Keratinocyte (primary cell): ENCODE measurements at regions not wholly inside any gene's neighbourhood (a gene's known extent, or its start where the extent isn't known, plus 50 kb on each side); places are given as distances from the start of the nearest gene placed in this dataset.

Source experiments
- CTCF ChIP-seq, 3 experiments: IDR thresholded peaks in 1 of 3; conservative IDR thresholded peaks in 1 of 3; optimal IDR thresholded peaks in 1 of 3; 2 replicates in 2 of 3; 3 replicates in 1 of 3; pipeline versions ENCODE3 to v1.5.1; 2011; ENCODE audit warnings: low read length in 3 of 3, mild to moderate bottlenecking in 3 of 3, moderate library complexity in 2 of 3, control low read depth in 1 of 3, inconsistent platforms in 1 of 3; ENCODE audit not compliant: insufficient read depth in 2 of 3; ENCODE audit errors: extremely low read depth in 1 of 3
- EZH2 ChIP-seq: IDR thresholded peaks from one replicate; pipeline ENCODE4 v1.6.1; 2012; ENCODE audit warnings: inconsistent platforms, mild to moderate bottlenecking, low read length, moderate library complexity

DNA sequence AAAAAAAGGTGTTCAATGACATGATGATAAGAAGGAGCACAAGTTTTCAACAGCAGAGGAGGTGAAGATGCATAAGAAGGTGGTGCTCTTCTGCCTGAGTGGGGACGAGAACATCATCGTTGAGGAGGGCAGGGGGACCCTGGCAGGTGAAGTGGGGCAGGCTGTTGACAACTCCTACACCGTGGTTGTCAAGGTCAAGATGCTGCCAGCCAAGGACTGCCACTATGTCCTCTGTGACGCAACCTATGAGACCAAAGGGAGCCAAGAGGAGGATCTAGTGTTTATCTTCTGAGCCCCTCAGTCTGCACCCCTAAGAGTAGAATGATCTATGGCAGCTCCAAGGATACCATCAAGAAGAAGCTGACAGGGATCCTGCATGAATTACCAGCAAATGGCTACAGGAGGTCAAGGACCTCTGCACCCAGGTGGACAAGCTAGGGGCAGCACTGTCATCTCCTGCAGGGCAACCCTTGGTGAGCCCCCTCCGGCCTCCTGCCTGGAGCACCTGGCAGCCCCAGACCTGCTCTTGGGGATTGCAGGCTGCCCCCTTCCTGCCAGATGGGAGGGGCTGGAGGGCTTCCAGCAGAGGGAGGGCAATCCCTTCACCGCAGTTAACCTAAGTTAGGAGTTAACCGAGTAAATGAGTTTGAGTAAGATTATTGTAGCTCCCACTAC, 80.5 kb downstream of the ZNF281 start:
- TF ChIP-seq CTCF (optimal IDR thresholded peaks at IDR 0.05 in 1 of 3, IDR thresholded peaks at IDR 0.05 in 1 of 3, conservative IDR thresholded peaks at IDR 0.05 in 1 of 3; ENCODE audit: extremely low read depth in 1 of 3, insufficient read depth in 2 of 3, low read length in 3 of 3) (no peak), EZH2 (no peak)
